CD14-positive monocyte (primary cell): ENCODE measurements at regions not wholly inside any gene's neighbourhood (a gene's known extent, or its start where the extent isn't known, plus 50 kb on each side); places are given as distances from the start of the nearest gene placed in this dataset.

Experiments
- DNase-seq, 3 donors: peaks; one replicate each; pipeline ENCODE4 v3.0.0-alpha.2; 2011 to 2022
- H2AFZ ChIP-seq: 2 replicates; pipeline ENCODE4 v1.6.0; 2012; ENCODE audit warnings: mild to moderate bottlenecking, low read depth, low read length, inconsistent platforms; ENCODE audit not compliant: insufficient read depth, poor library complexity, severe bottlenecking
- H3K27ac ChIP-seq, 2 donors: 1 replicate in 1 of 2; 2 replicates in 1 of 2; pipeline ENCODE4 v1.5.1; 2012 to 2013; ENCODE audit warnings: low read length in 2 of 2, control low read depth in 1 of 2, inconsistent platforms in 1 of 2, low read depth in 1 of 2, mild to moderate bottlenecking in 1 of 2
- H3K27me3 ChIP-seq, 2 donors: one replicate each; pipeline versions ENCODE4 v1.6.0 to v1.6.1; 2011 to 2013; ENCODE audit warnings: low read length in 2 of 2; ENCODE audit not compliant: control insufficient read depth in 2 of 2, insufficient read depth in 2 of 2
- H3K36me3 ChIP-seq, 2 donors: replicated peaks in 1 of 2; 1 replicate in 1 of 2; 2 replicates in 1 of 2; pipeline versions ENCODE4 v1.5.1 to v1.6.1; 2012 to 2013; ENCODE audit warnings: low read length in 2 of 2, control low read depth in 1 of 2, inconsistent platforms in 1 of 2, mild to moderate bottlenecking in 1 of 2; ENCODE audit not compliant: insufficient read depth in 2 of 2, control insufficient read depth in 1 of 2
- H3K4me1 ChIP-seq, 2 donors: 1 replicate in 1 of 2; 2 replicates in 1 of 2; pipeline versions ENCODE4 v1.5.1 to v1.6.1; 2012 to 2013; ENCODE audit warnings: low read length in 2 of 2, control low read depth in 1 of 2, inconsistent platforms in 1 of 2, mild to moderate bottlenecking in 1 of 2, moderate library complexity in 1 of 2; ENCODE audit not compliant: insufficient read depth in 2 of 2, control insufficient read depth in 1 of 2
- H3K4me2 ChIP-seq: replicated peaks from 2 replicates; pipeline ENCODE3; 2012; ENCODE audit warnings: low read length, moderate library complexity, mild to moderate bottlenecking; ENCODE audit not compliant: poor library complexity, severe bottlenecking; ENCODE audit errors: extremely low read depth
- H3K4me3 ChIP-seq, 3 experiments: fragments of 200-600 bp in 1 of 3; sonication (generic) in 1 of 3; replicated peaks in 1 of 3; 1 replicate in 2 of 3; 2 replicates in 1 of 3; pipeline ENCODE4 v1.5.1; 2011 to 2013; ENCODE audit warnings: low read length in 3 of 3, mild to moderate bottlenecking in 3 of 3, control low read depth in 2 of 3, low read depth in 2 of 3, inconsistent platforms in 1 of 3, moderate library complexity in 1 of 3
- H3K79me2 ChIP-seq: 2 replicates; pipeline ENCODE4 v1.6.0; 2012; ENCODE audit warnings: mild to moderate bottlenecking, control low read depth, inconsistent platforms, low read length, moderate library complexity; ENCODE audit not compliant: insufficient read depth
- H3K9ac ChIP-seq: 2 replicates; pipeline ENCODE4 v1.6.0; 2017; ENCODE audit warnings: low read length, mild to moderate bottlenecking; ENCODE audit not compliant: insufficient read depth, poor library complexity, severe bottlenecking
- H3K9me3 ChIP-seq, 2 donors: replicated peaks in 1 of 2; 1 replicate in 1 of 2; 2 replicates in 1 of 2; pipeline versions ENCODE4 v1.5.1 to v1.6.1; 2012 to 2013; ENCODE audit warnings: low read length in 2 of 2, control low read depth in 1 of 2; ENCODE audit not compliant: control insufficient read depth in 1 of 2, insufficient read depth in 1 of 2
- H4K20me1 ChIP-seq: 2 replicates; pipeline ENCODE4 v1.6.0; 2012; ENCODE audit warnings: mild to moderate bottlenecking, low read length, control low read depth, moderate library complexity; ENCODE audit not compliant: insufficient read depth
- H3K27ac Mint-ChIP-seq, 7 donors: one replicate each; pipeline ENCODE4 v1.8.0; 2020; ENCODE audit warnings: mild to moderate bottlenecking in 7 of 7, mixed read lengths in 7 of 7, moderate library complexity in 6 of 7, inconsistent platforms in 2 of 7
- H3K27me3 Mint-ChIP-seq, 3 donors: one replicate each; pipeline ENCODE4 v1.8.0; 2021 to 2022; ENCODE audit warnings: low read depth in 3 of 3, mild to moderate bottlenecking in 3 of 3, mixed read lengths in 3 of 3, moderate library complexity in 3 of 3, inconsistent platforms in 1 of 3
- H3K36me3 Mint-ChIP-seq, 2 donors: one replicate each; pipeline ENCODE4 v1.8.0; 2020; ENCODE audit warnings: mixed read lengths in 2 of 2, inconsistent platforms in 1 of 2, mild to moderate bottlenecking in 1 of 2
- H3K4me1 Mint-ChIP-seq: one replicate; pipeline ENCODE4 v1.8.0; 2020; ENCODE audit warnings: mild to moderate bottlenecking, mixed read lengths
- H3K4me3 Mint-ChIP-seq, 2 donors: one replicate each; pipeline ENCODE4 v1.8.0; 2020; ENCODE audit warnings: mild to moderate bottlenecking in 2 of 2, mixed read lengths in 2 of 2, moderate library complexity in 1 of 2
- H3K9me3 Mint-ChIP-seq, 7 donors: one replicate each; pipeline ENCODE4 v1.8.0; 2020 to 2022; ENCODE audit warnings: mixed read lengths in 7 of 7, mild to moderate bottlenecking in 6 of 7, moderate library complexity in 6 of 7, inconsistent platforms in 2 of 7
- CTCF ChIP-seq: fragments of 200-600 bp; IDR thresholded peaks from one replicate; pipeline ENCODE4 v1.8.0; 2022; ENCODE audit warnings: antibody characterized with exemption, mild to moderate bottlenecking
- WGBS: methylation state at CpG from one replicate; pipeline ENCODE4 v1.1.5; 2013; ENCODE audit warnings: missing lambda C conversion rate; ENCODE audit not compliant: insufficient coverage; 5-methylcytosine and 5-hydroxymethylcytosine counted together
- intact Hi-C, 2 donors: fragments of 100-400 bp; cut with micrococcal nuclease; formaldehyde crosslinking; loops; one replicate each; pipeline versions ENCODE4 v1.15.0 to v1.15.1; 2023

- Histone ChIP-seq H3K79me2 (no peaks in the 10 kb centered on the region), H3K27ac (no peak overlapping the region), H4K20me1 (no peaks in the 10 kb centered on the region), H3K9me3 (peaks cover 0 to 3% of the 10 kb centered on the region in 2 donors), H3K4me3 (no peak overlapping the region), H3K27me3 (no peaks in the 10 kb centered on the region), H3K9ac (no peak overlapping the region), H3K4me2 (no peak overlapping the region), H3K4me1 (no peaks in the 10 kb centered on the region), H2AFZ (no peak overlapping the region), H3K36me3 (no peaks in the 10 kb centered on the region)
- H3K4me3 Mint-ChIP-seq = no peak overlapping the region
- no peak for DNase-seq
- H3K27me3 Mint-ChIP-seq = no peaks in the 10 kb centered on the region
- intact Hi-C loops = no loop called here
- no peaks in the 10 kb centered on the region for H3K4me1 Mint-ChIP-seq
- no peak overlapping the region for H3K27ac Mint-ChIP-seq
- H3K9me3 Mint-ChIP-seq = peaks cover 0 to 3% (median 0%) of the 10 kb centered on the region in 7 donors
- WGBS = no CpG with 5 or more reads among the region's 2 CpGs
- H3K36me3 Mint-ChIP-seq = no peaks in the 10 kb centered on the region
- no peak for TF ChIP-seq CTCF
These were observed 421.4 kb upstream of the KLHL1 start for GRCh38 chr13:70529652-70530051.

GRCh38 chr13:70527599-70527998 lies 419.3 kb upstream of the KLHL1 start:
- no peak overlapping the region for H3K4me3 ChIP-seq
- H4K20me1 ChIP-seq = no peaks in the 10 kb centered on the region
- no peaks in the 10 kb centered on the region for H3K36me3 ChIP-seq
- H3K27ac ChIP-seq = no peak overlapping the region
- 100% methylated on average over 2 of the region's 5 CpGs for WGBS
- peaks cover 0 to 3% (median 1%) of the 10 kb centered on the region in 7 donors for H3K9me3 Mint-ChIP-seq
- no peak overlapping the region for H3K9ac ChIP-seq
- H3K27me3 Mint-ChIP-seq = no peaks in the 10 kb centered on the region
- H3K36me3 Mint-ChIP-seq = no peaks in the 10 kb centered on the region
- H3K9me3 ChIP-seq = peaks cover 0 to 3% of the 10 kb centered on the region in 2 donors
- no peak for DNase-seq
- H3K4me1 ChIP-seq = no peaks in the 10 kb centered on the region
- intact Hi-C loops = no loop called here
- no peak overlapping the region for H3K4me3 Mint-ChIP-seq
- no peaks in the 10 kb centered on the region for H3K27me3 ChIP-seq
- H3K4me2 ChIP-seq = no peak overlapping the region
- TF ChIP-seq CTCF = no peak
- H3K4me1 Mint-ChIP-seq = no peaks in the 10 kb centered on the region
- no peak overlapping the region for H3K27ac Mint-ChIP-seq
- H2AFZ ChIP-seq = no peak overlapping the region
- H3K79me2 ChIP-seq = no peaks in the 10 kb centered on the region
